Testis (tissue), 2 donors: ENCODE measurements at regions not wholly inside any gene's neighbourhood (a gene's known extent, or its start where the extent isn't known, plus 50 kb on each side); places are given as distances from the start of the nearest gene placed in this dataset.
A peak's percentile ranks its signal among the peaks of the same experiment; 100 is the strongest.

Experiments
- DNase-seq: peaks from one replicate; pipeline ENCODE4 v3.0.0-alpha.2; 2019
- H3K27ac ChIP-seq, 2 donors: fragments of 200-600 bp; sonication (generic); one replicate each; pipeline ENCODE4 v1.5.1; 2019
- H3K27me3 ChIP-seq: fragments of 200-600 bp; sonication (generic); one replicate; pipeline ENCODE4 v1.5.1; 2019
- H3K36me3 ChIP-seq: fragments of 200-600 bp; sonication (generic); one replicate; pipeline ENCODE4 v1.5.1; 2017; ENCODE audit warnings: low read depth; ENCODE audit errors: missing control alignments
- H3K4me1 ChIP-seq: fragments of 200-600 bp; sonication (generic); one replicate; pipeline ENCODE4 v1.5.1; 2019
- H3K4me3 ChIP-seq, 2 donors: fragments of 200-600 bp; sonication (generic); one replicate each; pipeline ENCODE4 v1.5.1; 2017 to 2019
- H3K9me3 ChIP-seq: fragments of 200-600 bp; sonication (generic); one replicate; pipeline ENCODE4 v1.5.1; 2017
- POLR2A ChIP-seq: fragments of 450-650 bp; IDR thresholded peaks from one replicate; pipeline ENCODE4 v1.6.1; 2017; ENCODE audit warnings: antibody characterized with exemption, mild to moderate bottlenecking, moderate library complexity
- WGBS, 2 donors: methylation state at CpG; one replicate each; pipeline ENCODE4 v1.1.5; 2018; 5-methylcytosine and 5-hydroxymethylcytosine counted together
- intact Hi-C: fragments of 100-400 bp; cut with DNase I; formaldehyde crosslinking; loops from one replicate; pipeline ENCODE4 v1.15.1; 2023; ENCODE audit warnings: low total_unique reads
- TF ChIP-seq, protein P1 (sequence below), 3 experiments: fragments of 450-650 bp in 2 of 3; fragments of 200-600 bp in 1 of 3; sonication (generic) in 1 of 3; IDR thresholded peaks; one replicate each; pipeline ENCODE4 v1.5.1; 2016 to 2019; ENCODE audit warnings: antibody characterized with exemption in 3 of 3, mild to moderate bottlenecking in 2 of 3, moderate library complexity in 1 of 3

- no peak for TF ChIP-seq POLR2A
- TF ChIP-seq, protein P1, sequence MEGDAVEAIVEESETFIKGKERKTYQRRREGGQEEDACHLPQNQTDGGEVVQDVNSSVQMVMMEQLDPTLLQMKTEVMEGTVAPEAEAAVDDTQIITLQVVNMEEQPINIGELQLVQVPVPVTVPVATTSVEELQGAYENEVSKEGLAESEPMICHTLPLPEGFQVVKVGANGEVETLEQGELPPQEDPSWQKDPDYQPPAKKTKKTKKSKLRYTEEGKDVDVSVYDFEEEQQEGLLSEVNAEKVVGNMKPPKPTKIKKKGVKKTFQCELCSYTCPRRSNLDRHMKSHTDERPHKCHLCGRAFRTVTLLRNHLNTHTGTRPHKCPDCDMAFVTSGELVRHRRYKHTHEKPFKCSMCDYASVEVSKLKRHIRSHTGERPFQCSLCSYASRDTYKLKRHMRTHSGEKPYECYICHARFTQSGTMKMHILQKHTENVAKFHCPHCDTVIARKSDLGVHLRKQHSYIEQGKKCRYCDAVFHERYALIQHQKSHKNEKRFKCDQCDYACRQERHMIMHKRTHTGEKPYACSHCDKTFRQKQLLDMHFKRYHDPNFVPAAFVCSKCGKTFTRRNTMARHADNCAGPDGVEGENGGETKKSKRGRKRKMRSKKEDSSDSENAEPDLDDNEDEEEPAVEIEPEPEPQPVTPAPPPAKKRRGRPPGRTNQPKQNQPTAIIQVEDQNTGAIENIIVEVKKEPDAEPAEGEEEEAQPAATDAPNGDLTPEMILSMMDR (IDR thresholded peaks at IDR 0.05) = no peak
- no peaks in the 10 kb centered on the region for H3K9me3 ChIP-seq
- no peaks in the 10 kb centered on the region for H3K36me3 ChIP-seq
- WGBS, 2 donors = 46 to 58% methylated on average over 2 of the region's 2 CpGs
- no peaks in the 10 kb centered on the region for H3K27me3 ChIP-seq
- H3K4me3 ChIP-seq = no peak overlapping the region
- H3K4me1 ChIP-seq = no peaks in the 10 kb centered on the region
- no peak for DNase-seq
- no peak overlapping the region for H3K27ac ChIP-seq
- intact Hi-C loops = no loop called here
These were observed 433.9 kb upstream of the CPEB2 start for GRCh38 chr4:14568351-14568750.

GRCh38 chr4:14575289-14575688, 427.0 kb upstream of the CPEB2 start:
- no peak for TF ChIP-seq POLR2A
- TF ChIP-seq, protein P1 (IDR thresholded peaks at IDR 0.05) = no peak
- DNase-seq = no peak
- no peak overlapping the region for H3K4me3 ChIP-seq
- WGBS, 2 donors = 59 to 69% methylated on average over 1 of the region's 1 CpG
- no peaks in the 10 kb centered on the region for H3K4me1 ChIP-seq
- intact Hi-C loops = no loop called here
- no peaks in the 10 kb centered on the region for H3K9me3 ChIP-seq
- no peaks in the 10 kb centered on the region for H3K27me3 ChIP-seq
- H3K27ac ChIP-seq = no peak overlapping the region
- no peaks in the 10 kb centered on the region for H3K36me3 ChIP-seq

DNA sequence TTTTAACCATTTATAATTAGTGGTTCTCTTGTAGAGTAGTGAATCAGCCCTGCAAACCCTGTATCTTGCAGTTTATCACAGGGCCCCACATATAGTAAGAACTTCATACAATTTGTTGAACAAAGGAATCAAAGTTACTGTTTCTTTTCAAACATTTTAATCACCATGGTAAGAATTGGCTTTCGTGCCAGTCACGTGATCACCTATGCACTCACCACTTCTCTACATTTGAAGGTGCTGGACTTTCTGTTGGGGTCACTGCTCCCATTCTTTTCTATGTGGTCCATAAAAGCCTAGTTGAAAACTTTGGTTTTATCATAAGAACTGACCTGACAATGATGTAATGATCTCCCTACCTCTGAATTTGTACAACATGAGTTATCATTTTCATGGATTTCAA, 426.4 kb upstream of the CPEB2 start:
- H3K36me3 ChIP-seq = no peaks in the 10 kb centered on the region
- no peaks in the 10 kb centered on the region for H3K27me3 ChIP-seq
- peak; percentile 19 for DNase-seq
- no peak overlapping the region for H3K27ac ChIP-seq
- no peaks in the 10 kb centered on the region for H3K9me3 ChIP-seq
- no peak overlapping the region for H3K4me3 ChIP-seq
- 64 to 84% methylated on average over 2 of the region's 2 CpGs for WGBS, 2 donors
- TF ChIP-seq POLR2A = no peak
- TF ChIP-seq, protein P1 (IDR thresholded peaks at IDR 0.05) = no peak
- intact Hi-C loops = no loop called here
- no peaks in the 10 kb centered on the region for H3K4me1 ChIP-seq

DNA sequence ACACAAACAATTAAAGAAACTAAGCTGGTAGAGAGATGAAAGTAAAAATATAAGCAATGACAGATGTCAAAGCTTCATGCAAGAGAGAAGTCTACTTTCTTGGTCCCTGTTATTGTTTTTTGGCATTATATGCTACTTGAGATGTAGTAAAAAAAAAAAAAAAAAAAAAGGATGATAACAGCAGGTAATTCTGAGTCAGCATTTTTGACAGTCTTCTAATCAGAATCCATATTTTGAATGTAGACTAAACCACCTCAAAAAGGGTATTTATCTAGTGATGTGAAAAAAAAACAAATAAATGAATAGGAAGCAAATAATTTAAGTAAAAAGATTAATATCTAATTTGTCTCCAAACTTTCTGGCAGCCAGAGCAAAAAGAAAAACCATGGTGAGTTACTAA, 422.2 kb upstream of the CPEB2 start:
- H3K27ac ChIP-seq = no peak overlapping the region
- H3K4me1 ChIP-seq = no peaks in the 10 kb centered on the region
- TF ChIP-seq, protein P1 (IDR thresholded peaks at IDR 0.05) = no peak
- no peak for TF ChIP-seq POLR2A
- intact Hi-C loops = no loop called here
- no peak overlapping the region for H3K4me3 ChIP-seq
- H3K9me3 ChIP-seq = no peaks in the 10 kb centered on the region
- H3K36me3 ChIP-seq = no peaks in the 10 kb centered on the region
- DNase-seq = no peak
- no peaks in the 10 kb centered on the region for H3K27me3 ChIP-seq

GRCh38 chr4:14581741-14582140, 420.5 kb upstream of the CPEB2 start:
- Histone ChIP-seq H3K27me3 (no peaks in the 10 kb centered on the region), H3K36me3 (no peaks in the 10 kb centered on the region), H3K4me3 (no peak overlapping the region), H3K4me1 (no peaks in the 10 kb centered on the region), H3K9me3 (no peaks in the 10 kb centered on the region), H3K27ac (no peak overlapping the region)
- intact Hi-C loops = no loop called here
- TF ChIP-seq, protein P1 (IDR thresholded peaks at IDR 0.05) = no peak
- no peak for TF ChIP-seq POLR2A
- DNase-seq = no peak
- WGBS, 2 donors = 19 to 23% methylated on average over 3 of the region's 3 CpGs
